ENCODE measurements at regions not wholly inside any gene's neighbourhood (a gene's known extent, or its start where the extent isn't known, plus 50 kb on each side); places are given as distances from the start of the nearest gene placed in this dataset.

GRCh38 chr18:67742525-67742924 lies 226.0 kb upstream of the DSEL start:
- no peaks in the 10 kb centered on the region for H3K4me1 ChIP-seq (ENCODE audit: control insufficient read depth in 4 of 4, insufficient read depth in 4 of 4, low read length in 3 of 4)
- H3K9ac ChIP-seq (ENCODE audit: low read depth in 1 of 2, low read length in 2 of 2) = no peak overlapping the region
- no peak overlapping the region for H3K27ac ChIP-seq (ENCODE audit: low read depth in 1 of 2, low read length in 2 of 2)
- H3K36me3 ChIP-seq (ENCODE audit: control insufficient read depth in 4 of 4, insufficient read depth in 3 of 4, low read depth in 1 of 4, low read length in 3 of 4) = no peaks in the 10 kb centered on the region
- no peak for TF ChIP-seq SP1 (IDR thresholded peaks at IDR 0.05)
- TF ChIP-seq EGR1 (IDR thresholded peaks at IDR 0.05; ENCODE audit: low read depth in 2 of 2) = no peak
- TF ChIP-seq RAD21 (IDR thresholded peaks at IDR 0.05) = no peak
- no peak for TF ChIP-seq HNF4G (IDR thresholded peaks at IDR 0.05)
- DNase-seq (ENCODE audit: low spot score) = no peak
- WGBS = 82% methylated on average over 7 of the region's 7 CpGs
- no peak overlapping the region for H3K4me3 ChIP-seq (ENCODE audit: low read depth in 1 of 3, low read length in 3 of 3)
- H3K27me3 ChIP-seq (ENCODE audit: control insufficient read depth in 4 of 4, insufficient read depth in 4 of 4, low read length in 3 of 4) = no peaks in the 10 kb centered on the region
- H3K9me3 ChIP-seq (ENCODE audit: control insufficient read depth in 4 of 4, low read length in 3 of 4) = no peaks in the 10 kb centered on the region

- Histone ChIP-seq H3K9me3 (ENCODE audit: control insufficient read depth in 4 of 4, low read length in 3 of 4) (no peaks in the 10 kb centered on the region), H3K9ac (ENCODE audit: low read depth in 1 of 2, low read length in 2 of 2) (no peak overlapping the region), H3K27me3 (ENCODE audit: control insufficient read depth in 4 of 4, insufficient read depth in 4 of 4, low read length in 3 of 4) (no peaks in the 10 kb centered on the region), H3K4me1 (ENCODE audit: control insufficient read depth in 4 of 4, insufficient read depth in 4 of 4, low read length in 3 of 4) (no peaks in the 10 kb centered on the region), H3K27ac (ENCODE audit: low read depth in 1 of 2, low read length in 2 of 2) (no peak overlapping the region), H3K4me3 (ENCODE audit: low read depth in 1 of 3, low read length in 3 of 3) (no peak overlapping the region), H3K36me3 (ENCODE audit: control insufficient read depth in 4 of 4, insufficient read depth in 3 of 4, low read depth in 1 of 4, low read length in 3 of 4) (no peaks in the 10 kb centered on the region)
- DNase-seq (ENCODE audit: low spot score) = no peak
- WGBS = 80% methylated on average over 6 of the region's 6 CpGs
- TF ChIP-seq RXRA (IDR thresholded peaks at IDR 0.05) (no peak), GABPA (IDR thresholded peaks at IDR 0.05 in 1 of 2, conservative IDR thresholded peaks at IDR 0.05 in 1 of 2) (no peak), JUND (IDR thresholded peaks at IDR 0.05) (no peak), RAD21 (IDR thresholded peaks at IDR 0.05) (no peak), EGR1 (IDR thresholded peaks at IDR 0.05; ENCODE audit: low read depth in 2 of 2) (no peak), REST (IDR thresholded peaks at IDR 0.05) (no peak), TAF1 (conservative IDR thresholded peaks at IDR 0.05) (no peak), MAX (IDR thresholded peaks at IDR 0.05) (no peak), ZBTB33 (IDR thresholded peaks at IDR 0.05) (no peak), SP1 (IDR thresholded peaks at IDR 0.05) (no peak), YY1 (IDR thresholded peaks at IDR 0.05) (no peak), HNF4G (IDR thresholded peaks at IDR 0.05) (no peak), HNF4A (conservative IDR thresholded peaks at IDR 0.05) (no peak)
Measured at GRCh38 chr18:67735506-67735905, 219.0 kb upstream of the DSEL start.

- no peaks in the 10 kb centered on the region for H3K36me3 ChIP-seq (ENCODE audit: control insufficient read depth in 4 of 4, insufficient read depth in 3 of 4, low read depth in 1 of 4, low read length in 3 of 4)
- H3K4me1 ChIP-seq (ENCODE audit: control insufficient read depth in 4 of 4, insufficient read depth in 4 of 4, low read length in 3 of 4) = no peaks in the 10 kb centered on the region
- no peaks in the 10 kb centered on the region for H3K27me3 ChIP-seq (ENCODE audit: control insufficient read depth in 4 of 4, insufficient read depth in 4 of 4, low read length in 3 of 4)
- DNase-seq (ENCODE audit: low spot score) = no peak
- no peak overlapping the region for H3K27ac ChIP-seq (ENCODE audit: low read depth in 1 of 2, low read length in 2 of 2)
- no peak overlapping the region for H3K4me3 ChIP-seq (ENCODE audit: low read depth in 1 of 3, low read length in 3 of 3)
- no peak overlapping the region for H3K9ac ChIP-seq (ENCODE audit: low read depth in 1 of 2, low read length in 2 of 2)
- WGBS = 49% methylated on average over 1 of the region's 1 CpG
- H3K9me3 ChIP-seq (ENCODE audit: control insufficient read depth in 4 of 4, low read length in 3 of 4) = no peaks in the 10 kb centered on the region
- TF ChIP-seq ZBTB33 (IDR thresholded peaks at IDR 0.05) (no peak), REST (IDR thresholded peaks at IDR 0.05) (no peak), RXRA (IDR thresholded peaks at IDR 0.05) (no peak), JUND (IDR thresholded peaks at IDR 0.05) (no peak), EGR1 (IDR thresholded peaks at IDR 0.05; ENCODE audit: low read depth in 2 of 2) (no peak), HNF4G (IDR thresholded peaks at IDR 0.05) (no peak), FOXA1 (IDR thresholded peaks at IDR 0.05) (no peak), YY1 (IDR thresholded peaks at IDR 0.05) (no peak), RAD21 (IDR thresholded peaks at IDR 0.05) (no peak), SP1 (IDR thresholded peaks at IDR 0.05) (no peak), GABPA (IDR thresholded peaks at IDR 0.05 in 1 of 2, conservative IDR thresholded peaks at IDR 0.05 in 1 of 2) (no peak)
Measured at GRCh38 chr18:67733088-67733487, 216.6 kb upstream of the DSEL start.

Data from liver (tissue), 7 donors.